ENCODE measurements at regions not wholly inside any gene's neighbourhood (a gene's known extent, or its start where the extent isn't known, plus 50 kb on each side); places are given as distances from the start of the nearest gene placed in this dataset.

DNA sequence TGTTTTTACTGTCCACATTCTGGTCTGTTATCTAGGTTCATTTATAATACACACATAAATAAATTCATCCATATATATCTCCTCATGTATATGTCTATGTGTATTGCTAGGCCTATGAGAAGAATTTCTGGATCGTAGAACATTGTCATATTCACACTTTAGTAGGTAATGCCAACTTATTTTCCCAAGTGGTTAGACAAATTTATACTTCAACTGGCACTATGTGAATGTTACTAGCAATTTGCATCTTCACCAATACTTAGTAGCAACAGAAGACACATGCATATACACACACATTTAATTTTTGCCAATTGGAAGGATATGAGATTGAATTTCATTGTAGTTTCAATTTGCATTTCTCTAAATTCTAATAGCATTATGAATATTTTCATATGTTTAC, 365.1 kb downstream of the FSCB start:
- TF ChIP-seq, protein P1, sequence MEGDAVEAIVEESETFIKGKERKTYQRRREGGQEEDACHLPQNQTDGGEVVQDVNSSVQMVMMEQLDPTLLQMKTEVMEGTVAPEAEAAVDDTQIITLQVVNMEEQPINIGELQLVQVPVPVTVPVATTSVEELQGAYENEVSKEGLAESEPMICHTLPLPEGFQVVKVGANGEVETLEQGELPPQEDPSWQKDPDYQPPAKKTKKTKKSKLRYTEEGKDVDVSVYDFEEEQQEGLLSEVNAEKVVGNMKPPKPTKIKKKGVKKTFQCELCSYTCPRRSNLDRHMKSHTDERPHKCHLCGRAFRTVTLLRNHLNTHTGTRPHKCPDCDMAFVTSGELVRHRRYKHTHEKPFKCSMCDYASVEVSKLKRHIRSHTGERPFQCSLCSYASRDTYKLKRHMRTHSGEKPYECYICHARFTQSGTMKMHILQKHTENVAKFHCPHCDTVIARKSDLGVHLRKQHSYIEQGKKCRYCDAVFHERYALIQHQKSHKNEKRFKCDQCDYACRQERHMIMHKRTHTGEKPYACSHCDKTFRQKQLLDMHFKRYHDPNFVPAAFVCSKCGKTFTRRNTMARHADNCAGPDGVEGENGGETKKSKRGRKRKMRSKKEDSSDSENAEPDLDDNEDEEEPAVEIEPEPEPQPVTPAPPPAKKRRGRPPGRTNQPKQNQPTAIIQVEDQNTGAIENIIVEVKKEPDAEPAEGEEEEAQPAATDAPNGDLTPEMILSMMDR (IDR thresholded peaks at IDR 0.05; ENCODE audit: insufficient read depth, low read length, poor library complexity, severe bottlenecking), result no peak

GRCh38 chr14:44135972-44136371, 371.1 kb downstream of the FSCB start:
- TF ChIP-seq, protein P1 (IDR thresholded peaks at IDR 0.05; ENCODE audit: insufficient read depth, low read length, poor library complexity, severe bottlenecking), result no peak
- DNase-seq (ENCODE audit: extremely low read depth, insufficient read length), result no peak
- no peaks in the 10 kb centered on the region for H3K36me3 ChIP-seq (ENCODE audit: control insufficient read depth, insufficient read depth, low read length)
- H3K4me3 ChIP-seq (replicated peaks; ENCODE audit: low read depth, low read length), result no peak overlapping the region
- H3K27me3 ChIP-seq (replicated peaks; ENCODE audit: control insufficient read depth, insufficient read depth, low read length), result no peaks in the 10 kb centered on the region

More for the DNA sequence above, 365.1 kb downstream of the FSCB start:
- no peak for DNase-seq (ENCODE audit: extremely low read depth, insufficient read length)
- no peaks in the 10 kb centered on the region for H3K27me3 ChIP-seq (replicated peaks; ENCODE audit: control insufficient read depth, insufficient read depth, low read length)
- H3K4me3 ChIP-seq (replicated peaks; ENCODE audit: low read depth, low read length), result no peak overlapping the region
- H3K36me3 ChIP-seq (ENCODE audit: control insufficient read depth, insufficient read depth, low read length), result no peaks in the 10 kb centered on the region

DNA sequence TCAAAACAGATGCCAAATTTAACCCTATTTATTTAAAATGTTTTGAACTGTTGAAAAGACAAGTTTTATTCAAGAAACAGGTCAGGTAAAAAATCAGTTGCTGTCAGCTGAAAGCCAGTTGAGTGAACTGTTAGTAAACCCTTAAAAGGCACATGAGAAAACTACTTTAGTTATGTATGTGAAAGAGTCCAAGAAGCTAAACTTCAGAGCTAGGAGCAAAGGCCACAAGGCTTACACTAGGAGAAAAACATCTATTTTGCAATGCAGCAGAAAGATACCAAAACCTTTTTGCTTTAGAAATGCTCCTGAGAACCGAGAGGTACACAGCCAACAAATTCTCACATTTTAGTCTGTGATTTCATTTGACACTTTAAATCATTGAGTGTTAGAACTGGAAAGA, 375.2 kb downstream of the FSCB start:
- DNase-seq (ENCODE audit: extremely low read depth, insufficient read length), result no peak
- TF ChIP-seq, protein P1 (IDR thresholded peaks at IDR 0.05; ENCODE audit: insufficient read depth, low read length, poor library complexity, severe bottlenecking), result no peak
- H3K4me3 ChIP-seq (replicated peaks; ENCODE audit: low read depth, low read length), result no peak overlapping the region

GRCh38 chr14:44113769-44114730, 393.0 kb downstream of the FSCB start:
- TF ChIP-seq, protein P1 (IDR thresholded peaks at IDR 0.05; ENCODE audit: insufficient read depth, low read length, poor library complexity, severe bottlenecking), result no peak
- Histone ChIP-seq H3K27me3 (replicated peaks; ENCODE audit: control insufficient read depth, insufficient read depth, low read length) (no peaks in the 10 kb centered on the region), H3K36me3 (ENCODE audit: control insufficient read depth, insufficient read depth, low read length) (no peaks in the 10 kb centered on the region), H3K4me3 (replicated peaks; ENCODE audit: low read depth, low read length) (no peak overlapping the region)
- no peak for DNase-seq (ENCODE audit: extremely low read depth, insufficient read length)

More for the DNA sequence above, 375.2 kb downstream of the FSCB start:
- no peaks in the 10 kb centered on the region for H3K27me3 ChIP-seq (replicated peaks; ENCODE audit: control insufficient read depth, insufficient read depth, low read length)
- H3K36me3 ChIP-seq (ENCODE audit: control insufficient read depth, insufficient read depth, low read length), result no peaks in the 10 kb centered on the region

DNA sequence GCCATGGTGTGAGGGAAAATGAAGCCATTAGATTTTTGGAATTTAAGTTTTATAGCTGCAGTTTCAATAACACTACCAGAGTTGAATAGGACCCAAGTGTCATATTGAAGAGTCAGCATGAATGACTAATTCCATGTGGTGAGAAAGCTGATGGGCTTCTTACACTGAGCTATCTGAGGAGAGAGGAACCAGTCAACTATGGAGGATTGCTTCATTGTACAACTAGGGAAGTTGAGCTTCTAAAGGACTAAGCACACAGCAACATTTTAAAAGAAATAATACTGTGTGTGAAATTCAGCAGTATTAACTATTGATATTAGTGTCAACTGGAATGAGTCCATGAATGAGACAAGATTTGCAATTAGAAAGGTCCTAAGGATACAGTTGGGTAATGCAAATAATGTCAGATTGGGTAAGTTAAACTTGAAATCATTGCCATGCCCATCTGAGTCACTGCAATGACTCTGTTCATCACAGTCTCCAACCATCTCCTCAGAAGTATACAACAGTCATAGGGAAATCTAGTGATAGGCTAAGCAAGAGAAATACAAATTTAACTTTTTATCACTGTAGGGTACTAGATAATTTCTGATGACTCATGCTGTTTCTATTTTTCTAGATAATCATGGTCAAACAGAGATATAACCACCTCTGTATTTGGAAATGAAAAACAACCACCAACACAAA, 394.2 kb downstream of the FSCB start:
- no peak overlapping the region for H3K4me3 ChIP-seq (replicated peaks; ENCODE audit: low read depth, low read length)
- DNase-seq (ENCODE audit: extremely low read depth, insufficient read length), result no peak
- H3K36me3 ChIP-seq (ENCODE audit: control insufficient read depth, insufficient read depth, low read length), result no peaks in the 10 kb centered on the region
- H3K27me3 ChIP-seq (replicated peaks; ENCODE audit: control insufficient read depth, insufficient read depth, low read length), result no peaks in the 10 kb centered on the region
- TF ChIP-seq, protein P1 (IDR thresholded peaks at IDR 0.05; ENCODE audit: insufficient read depth, low read length, poor library complexity, severe bottlenecking), result no peak

Measured in GM06990 (cell line).